ENCODE measurements at regions not wholly inside any gene's neighbourhood (a gene's known extent, or its start where the extent isn't known, plus 50 kb on each side); places are given as distances from the start of the nearest gene placed in this dataset.
"Not testable (repeated sequence)": the region's sequence is repeated elsewhere in the genome, so short reads cannot be mapped to it uniquely, and the experiment has no call there.

DNA sequence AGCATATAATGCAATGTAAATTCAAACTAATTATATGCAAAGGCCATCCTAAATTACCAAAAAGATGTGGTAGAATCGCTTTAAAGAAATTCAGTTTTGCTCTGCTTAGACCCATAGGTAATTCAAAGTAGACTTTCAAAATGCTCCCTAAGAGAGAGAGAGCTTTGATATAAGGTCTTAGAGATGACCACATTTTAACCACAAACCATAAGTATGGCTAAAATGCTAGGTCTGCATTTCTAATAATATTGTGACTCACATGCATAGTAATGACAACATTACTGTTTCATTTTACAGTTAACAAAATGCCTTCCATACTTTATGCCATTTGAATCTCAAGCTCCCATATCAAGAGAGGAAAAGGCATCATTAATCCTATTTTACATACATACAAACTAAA, 144.5 kb downstream of the RAD51AP2 start:
- peak; percentile 7 for DNase-seq (ENCODE audit: low read depth)
- TF ChIP-seq, protein P1, sequence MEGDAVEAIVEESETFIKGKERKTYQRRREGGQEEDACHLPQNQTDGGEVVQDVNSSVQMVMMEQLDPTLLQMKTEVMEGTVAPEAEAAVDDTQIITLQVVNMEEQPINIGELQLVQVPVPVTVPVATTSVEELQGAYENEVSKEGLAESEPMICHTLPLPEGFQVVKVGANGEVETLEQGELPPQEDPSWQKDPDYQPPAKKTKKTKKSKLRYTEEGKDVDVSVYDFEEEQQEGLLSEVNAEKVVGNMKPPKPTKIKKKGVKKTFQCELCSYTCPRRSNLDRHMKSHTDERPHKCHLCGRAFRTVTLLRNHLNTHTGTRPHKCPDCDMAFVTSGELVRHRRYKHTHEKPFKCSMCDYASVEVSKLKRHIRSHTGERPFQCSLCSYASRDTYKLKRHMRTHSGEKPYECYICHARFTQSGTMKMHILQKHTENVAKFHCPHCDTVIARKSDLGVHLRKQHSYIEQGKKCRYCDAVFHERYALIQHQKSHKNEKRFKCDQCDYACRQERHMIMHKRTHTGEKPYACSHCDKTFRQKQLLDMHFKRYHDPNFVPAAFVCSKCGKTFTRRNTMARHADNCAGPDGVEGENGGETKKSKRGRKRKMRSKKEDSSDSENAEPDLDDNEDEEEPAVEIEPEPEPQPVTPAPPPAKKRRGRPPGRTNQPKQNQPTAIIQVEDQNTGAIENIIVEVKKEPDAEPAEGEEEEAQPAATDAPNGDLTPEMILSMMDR (IDR thresholded peaks at IDR 0.05; ENCODE audit: low read length, missing control alignments): no peak
- H3K4me3 ChIP-seq (replicated peaks; ENCODE audit: low read depth, low read length): no peak overlapping the region

DNA sequence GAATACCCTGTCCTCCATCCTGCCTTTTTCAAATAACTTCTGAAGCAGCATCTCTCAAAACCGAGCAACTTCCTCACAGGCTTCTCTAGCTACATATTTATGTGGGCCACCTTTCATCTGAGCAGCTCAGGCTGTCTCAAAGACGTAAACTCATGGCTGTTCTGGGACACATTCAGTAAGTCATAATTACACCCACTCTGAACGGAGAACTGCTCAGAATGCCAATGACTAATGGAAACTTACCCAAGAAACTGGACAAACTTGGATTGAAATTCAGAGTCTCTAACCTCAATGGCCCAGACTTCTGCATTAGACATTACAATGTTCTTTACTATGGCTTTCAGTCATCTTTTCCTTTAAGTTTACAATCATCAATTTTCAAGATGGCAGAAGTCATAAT, 145.2 kb downstream of the RAD51AP2 start:
- no peak overlapping the region for H3K4me3 ChIP-seq (replicated peaks; ENCODE audit: low read depth, low read length)
- DNase-seq (ENCODE audit: low read depth): peak; percentile 5
- TF ChIP-seq, protein P1 (IDR thresholded peaks at IDR 0.05; ENCODE audit: low read length, missing control alignments): no peak

DNA sequence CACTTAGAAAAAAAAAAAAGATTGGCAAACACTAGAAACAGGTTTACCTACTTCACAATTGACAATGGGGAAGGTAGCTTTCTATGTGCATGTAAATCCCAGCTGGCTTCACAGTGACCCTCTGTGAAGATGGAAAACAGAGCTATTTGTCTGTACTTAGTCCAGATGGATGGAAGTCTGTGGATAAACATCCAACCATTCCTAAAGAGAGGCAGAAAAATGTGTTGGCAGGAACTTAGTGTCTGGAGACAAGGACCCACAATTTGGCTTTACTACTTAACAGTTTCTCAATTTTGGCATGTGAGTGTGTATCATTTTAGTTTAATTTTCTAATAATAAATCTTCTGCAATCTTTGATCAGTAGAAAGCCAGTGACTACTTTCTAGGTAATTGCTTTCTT, 154.4 kb downstream of the RAD51AP2 start:
- no peak for DNase-seq (ENCODE audit: low read depth)

DNA sequence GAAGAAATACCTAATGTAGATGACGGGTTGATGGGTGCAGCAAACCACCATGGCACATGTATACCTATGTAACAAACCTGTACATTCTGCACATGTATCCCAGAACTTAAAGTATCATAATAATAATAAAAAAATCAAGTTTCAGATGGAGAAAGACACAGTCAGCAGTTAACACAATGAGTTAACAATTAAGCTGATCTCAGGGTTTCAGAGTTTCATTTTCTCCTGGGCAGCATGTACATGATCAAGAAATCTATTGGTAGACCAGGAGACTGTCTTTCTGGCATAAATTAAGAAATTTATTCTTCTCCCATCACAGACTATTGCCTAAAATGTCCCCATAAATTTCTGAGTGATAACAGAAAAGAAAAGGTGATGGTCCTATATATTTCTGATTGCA, 155.3 kb downstream of the RAD51AP2 start:
- DNase-seq (ENCODE audit: low read depth): no peak

More for the DNA sequence above, 154.4 kb downstream of the RAD51AP2 start:
- H3K4me3 ChIP-seq (replicated peaks; ENCODE audit: low read depth, low read length): no peak overlapping the region
- TF ChIP-seq, protein P1 (IDR thresholded peaks at IDR 0.05; ENCODE audit: low read length, missing control alignments): no peak

DNA sequence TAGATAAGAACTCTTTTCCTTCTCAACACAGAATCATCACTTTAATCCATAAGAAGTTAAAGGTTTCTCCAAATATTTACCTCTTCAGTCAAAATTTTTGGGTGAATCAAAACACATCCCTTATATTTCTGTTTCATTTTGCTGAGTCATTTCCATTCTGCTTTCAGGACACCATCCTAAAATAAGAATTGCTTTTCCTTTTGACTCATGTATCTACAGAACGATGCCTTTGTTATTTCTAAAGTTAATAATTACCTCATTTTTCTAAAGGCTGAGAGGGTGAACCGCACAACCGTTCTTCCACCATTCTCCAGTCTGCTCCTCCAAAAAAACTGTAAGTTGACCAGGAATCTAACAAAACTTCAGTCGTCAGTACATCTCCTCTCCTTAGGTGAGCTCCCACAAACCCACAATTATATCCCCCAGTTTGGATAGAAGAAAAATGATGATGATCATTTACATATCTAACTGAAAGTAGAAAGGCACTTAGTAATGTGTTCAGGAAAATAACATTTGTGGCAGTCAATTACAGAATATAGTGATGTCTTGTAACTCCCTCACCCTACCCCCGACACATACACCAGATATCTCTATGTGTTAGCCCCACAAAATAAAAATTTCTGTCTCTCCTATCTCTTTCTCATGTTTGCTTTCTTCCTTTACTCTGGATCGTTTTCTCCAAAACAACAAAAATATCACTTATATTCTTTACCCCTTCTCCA, 162.5 kb downstream of the RAD51AP2 start:
- TF ChIP-seq, protein P1 (IDR thresholded peaks at IDR 0.05; ENCODE audit: low read length, missing control alignments): no peak
- no peak overlapping the region for H3K4me3 ChIP-seq (replicated peaks; ENCODE audit: low read depth, low read length)
- no peak for DNase-seq (ENCODE audit: low read depth)

More for the DNA sequence above, 155.3 kb downstream of the RAD51AP2 start:
- H3K4me3 ChIP-seq (replicated peaks; ENCODE audit: low read depth, low read length): no peak overlapping the region
- TF ChIP-seq, protein P1 (IDR thresholded peaks at IDR 0.05; ENCODE audit: low read length, missing control alignments): no peak

DNA sequence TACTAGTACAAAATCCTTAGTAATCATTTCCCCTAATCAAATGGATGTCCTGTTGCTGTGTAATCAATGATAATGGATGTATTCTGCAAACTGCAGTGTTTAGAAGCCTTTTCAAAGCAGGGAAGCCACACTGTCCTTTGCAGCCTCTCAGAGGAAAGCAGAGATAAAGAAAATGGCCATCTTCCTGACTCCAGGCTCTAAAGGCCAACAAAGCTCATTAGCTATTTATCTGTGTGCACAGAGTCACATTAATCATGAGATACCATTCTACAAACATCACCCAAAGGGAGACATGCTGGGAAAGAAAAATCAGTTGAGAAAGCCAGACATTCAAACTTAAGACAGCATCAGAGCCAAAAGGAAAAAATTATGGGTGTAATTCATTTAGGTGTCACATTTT, 165.0 kb downstream of the RAD51AP2 start:
- no peak for DNase-seq (ENCODE audit: low read depth)
- TF ChIP-seq, protein P1 (IDR thresholded peaks at IDR 0.05; ENCODE audit: low read length, missing control alignments): no peak
- no peak overlapping the region for H3K4me3 ChIP-seq (replicated peaks; ENCODE audit: low read depth, low read length)

DNA sequence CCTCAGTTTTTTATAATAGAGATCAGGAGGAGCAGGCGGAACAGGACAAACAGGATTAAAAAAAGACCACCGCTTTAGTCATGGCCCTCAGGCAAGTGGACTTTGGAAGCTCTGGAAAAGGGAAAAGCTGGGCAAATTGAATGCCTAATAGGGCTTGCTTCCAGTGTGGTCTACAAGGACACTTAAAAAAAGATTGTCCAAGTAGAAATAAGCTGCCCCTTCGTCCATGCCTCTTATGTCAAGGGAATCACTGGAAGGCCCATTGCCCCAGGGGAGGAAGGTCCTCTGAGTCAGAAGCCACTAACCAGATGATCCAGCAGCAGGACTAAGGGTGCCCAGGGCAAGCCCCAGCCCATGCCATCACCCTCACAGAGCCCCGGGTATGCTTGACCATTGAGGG, 175.5 kb downstream of the RAD51AP2 start:
- H3K4me3 ChIP-seq (replicated peaks; ENCODE audit: low read depth, low read length); DNase-seq (ENCODE audit: low read depth): not testable (repeated sequence)

Data from fibroblast of pulmonary artery (primary cell).